Suprapubic skin (tissue), 4 donors: ENCODE measurements at regions not wholly inside any gene's neighbourhood (a gene's known extent, or its start where the extent isn't known, plus 50 kb on each side); places are given as distances from the start of the nearest gene placed in this dataset.

Source experiments
- DNase-seq, 2 donors: peaks; one replicate each; pipeline ENCODE4 v3.0.0-alpha.2; 2019; ENCODE audit warnings: low spot score in 2 of 2
- H3K27ac ChIP-seq: fragments of 200-600 bp; sonication (generic); one replicate; pipeline ENCODE4 v1.5.1; 2019
- H3K27me3 ChIP-seq: fragments of 200-600 bp; sonication (generic); one replicate; pipeline ENCODE4 v1.5.1; 2019
- H3K36me3 ChIP-seq: fragments of 200-600 bp; sonication (generic); one replicate; pipeline ENCODE4 v1.5.1; 2019
- H3K4me1 ChIP-seq: fragments of 200-600 bp; sonication (generic); one replicate; pipeline ENCODE4 v1.5.1; 2019
- H3K4me3 ChIP-seq: fragments of 200-600 bp; sonication (generic); one replicate; pipeline ENCODE4 v1.5.1; 2019; ENCODE audit warnings: mild to moderate bottlenecking
- H3K9me3 ChIP-seq: fragments of 200-600 bp; sonication (generic); one replicate; pipeline ENCODE4 v1.5.1; 2019
- EP300 ChIP-seq: sonication (generic); formaldehyde crosslinking; IDR thresholded peaks from one replicate; pipeline ENCODE4 v1.6.1; 2017; ENCODE audit warnings: antibody characterized with exemption
- POLR2A ChIP-seq, 2 donors: fragments of 450-650 bp; IDR thresholded peaks; one replicate each; pipeline ENCODE4 v1.6.1; 2017; ENCODE audit warnings: antibody characterized with exemption in 2 of 2, mild to moderate bottlenecking in 2 of 2, moderate library complexity in 2 of 2
- POLR2AphosphoS5 ChIP-seq, 3 donors: sonication (generic); formaldehyde crosslinking; IDR thresholded peaks; one replicate each; pipeline ENCODE4 v1.6.1; 2017; ENCODE audit warnings: antibody characterized with exemption in 3 of 3
- WGBS: methylation state at CpG from one replicate; pipeline ENCODE4 v1.1.5; 2018; 5-methylcytosine and 5-hydroxymethylcytosine counted together
- TF ChIP-seq, protein P1 (sequence below), 2 donors: fragments of 200-600 bp in 1 of 2; fragments of 450-650 bp in 1 of 2; sonication (generic) in 1 of 2; IDR thresholded peaks; one replicate each; pipeline ENCODE4 v1.5.1; 2016 to 2019; ENCODE audit warnings: antibody characterized with exemption in 2 of 2, mild to moderate bottlenecking in 1 of 2, moderate library complexity in 1 of 2

- no peak for DNase-seq
- H3K36me3 ChIP-seq: no peaks in the 10 kb centered on the region
- no peaks in the 10 kb centered on the region for H3K9me3 ChIP-seq
- no peaks in the 10 kb centered on the region for H3K4me1 ChIP-seq
- H3K4me3 ChIP-seq: no peak overlapping the region
- TF ChIP-seq EP300 (no peak), POLR2A (IDR thresholded peaks at IDR 0.05) (no peak), POLR2AphosphoS5 (IDR thresholded peaks at IDR 0.05) (no peak)
- TF ChIP-seq, protein P1, sequence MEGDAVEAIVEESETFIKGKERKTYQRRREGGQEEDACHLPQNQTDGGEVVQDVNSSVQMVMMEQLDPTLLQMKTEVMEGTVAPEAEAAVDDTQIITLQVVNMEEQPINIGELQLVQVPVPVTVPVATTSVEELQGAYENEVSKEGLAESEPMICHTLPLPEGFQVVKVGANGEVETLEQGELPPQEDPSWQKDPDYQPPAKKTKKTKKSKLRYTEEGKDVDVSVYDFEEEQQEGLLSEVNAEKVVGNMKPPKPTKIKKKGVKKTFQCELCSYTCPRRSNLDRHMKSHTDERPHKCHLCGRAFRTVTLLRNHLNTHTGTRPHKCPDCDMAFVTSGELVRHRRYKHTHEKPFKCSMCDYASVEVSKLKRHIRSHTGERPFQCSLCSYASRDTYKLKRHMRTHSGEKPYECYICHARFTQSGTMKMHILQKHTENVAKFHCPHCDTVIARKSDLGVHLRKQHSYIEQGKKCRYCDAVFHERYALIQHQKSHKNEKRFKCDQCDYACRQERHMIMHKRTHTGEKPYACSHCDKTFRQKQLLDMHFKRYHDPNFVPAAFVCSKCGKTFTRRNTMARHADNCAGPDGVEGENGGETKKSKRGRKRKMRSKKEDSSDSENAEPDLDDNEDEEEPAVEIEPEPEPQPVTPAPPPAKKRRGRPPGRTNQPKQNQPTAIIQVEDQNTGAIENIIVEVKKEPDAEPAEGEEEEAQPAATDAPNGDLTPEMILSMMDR (IDR thresholded peaks at IDR 0.05): no peak
- peaks cover 2% of the 10 kb centered on the region for H3K27me3 ChIP-seq
- no peak overlapping the region for H3K27ac ChIP-seq
- 58% methylated on average over 1 of the region's 1 CpG for WGBS
Measured at GRCh38 chr1:198087831-198088230, 69.0 kb upstream of the NEK7 start.

- H3K27me3 ChIP-seq: peaks cover 2% of the 10 kb centered on the region
- H3K36me3 ChIP-seq: no peaks in the 10 kb centered on the region
- no peak for DNase-seq
- no peak overlapping the region for H3K4me3 ChIP-seq
- no peaks in the 10 kb centered on the region for H3K9me3 ChIP-seq
- no peaks in the 10 kb centered on the region for H3K4me1 ChIP-seq
- 30% methylated on average over 4 of the region's 4 CpGs for WGBS
- no peak overlapping the region for H3K27ac ChIP-seq
- TF ChIP-seq POLR2A (IDR thresholded peaks at IDR 0.05) (no peak), EP300 (no peak), POLR2AphosphoS5 (IDR thresholded peaks at IDR 0.05) (no peak)
- TF ChIP-seq, protein P1 (IDR thresholded peaks at IDR 0.05): peak; percentile 31 to 38
Measured at GRCh38 chr1:198088360-198089071, 68.3 kb upstream of the NEK7 start.

DNA sequence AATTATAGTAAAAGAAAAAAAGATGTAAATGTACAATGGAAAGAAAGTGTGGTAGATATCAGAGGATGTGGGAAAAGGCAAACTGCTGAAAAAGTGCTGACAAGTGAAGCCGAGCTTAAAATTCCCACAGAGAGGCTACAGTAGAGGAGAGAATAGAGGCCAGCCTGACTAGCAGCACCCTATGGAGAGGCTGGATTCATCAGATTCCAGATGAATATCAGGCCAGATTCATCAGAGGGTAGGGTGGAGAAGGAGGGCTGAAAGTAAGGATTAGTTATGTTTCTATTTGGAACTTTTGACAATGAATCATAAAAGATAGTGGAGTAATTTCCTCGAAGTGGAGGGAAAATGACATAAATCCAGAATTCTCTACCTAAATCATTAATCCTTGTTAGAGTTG lies 60.4 kb upstream of the NEK7 start:
- no peaks in the 10 kb centered on the region for H3K9me3 ChIP-seq
- no peak overlapping the region for H3K27ac ChIP-seq
- no peaks in the 10 kb centered on the region for H3K27me3 ChIP-seq
- H3K4me1 ChIP-seq: no peaks in the 10 kb centered on the region
- TF ChIP-seq POLR2AphosphoS5 (IDR thresholded peaks at IDR 0.05) (no peak), POLR2A (IDR thresholded peaks at IDR 0.05) (no peak), EP300 (no peak)
- TF ChIP-seq, protein P1 (IDR thresholded peaks at IDR 0.05): no peak
- H3K36me3 ChIP-seq: no peaks in the 10 kb centered on the region
- WGBS: 74% methylated on average over 2 of the region's 2 CpGs
- DNase-seq: no peak
- no peak overlapping the region for H3K4me3 ChIP-seq

DNA sequence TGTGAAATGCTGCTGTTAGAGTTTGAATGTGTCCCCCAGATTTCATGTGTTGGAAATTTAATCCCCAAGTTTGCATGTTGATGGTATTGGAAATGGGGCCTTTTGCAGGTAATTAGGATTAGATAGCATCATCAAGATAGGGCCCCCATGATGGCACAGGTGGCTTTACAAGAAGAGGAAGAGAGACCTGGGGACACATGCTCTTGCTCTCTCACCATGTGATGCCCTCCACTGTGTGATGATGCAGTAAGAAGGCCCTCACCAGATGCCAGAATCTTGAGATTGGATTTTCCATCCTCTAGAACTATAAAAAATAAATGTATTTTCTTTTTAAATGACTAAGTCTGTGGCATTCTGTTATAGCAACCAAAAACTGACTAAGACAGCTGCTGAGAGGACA lies 57.0 kb upstream of the NEK7 start:
- no peaks in the 10 kb centered on the region for H3K9me3 ChIP-seq
- TF ChIP-seq POLR2A (IDR thresholded peaks at IDR 0.05): no peak
- TF ChIP-seq POLR2AphosphoS5 (IDR thresholded peaks at IDR 0.05): no peak
- no peaks in the 10 kb centered on the region for H3K4me1 ChIP-seq
- H3K4me3 ChIP-seq: no peak overlapping the region
- H3K27me3 ChIP-seq: no peaks in the 10 kb centered on the region
- H3K27ac ChIP-seq: no peak overlapping the region
- no peak for DNase-seq
- no peaks in the 10 kb centered on the region for H3K36me3 ChIP-seq

- TF ChIP-seq POLR2AphosphoS5 (IDR thresholded peaks at IDR 0.05): no peak
- TF ChIP-seq, protein P1 (IDR thresholded peaks at IDR 0.05): no peak
- TF ChIP-seq POLR2A (IDR thresholded peaks at IDR 0.05): no peak
- no peak for TF ChIP-seq EP300
- Histone ChIP-seq H3K36me3 (no peaks in the 10 kb centered on the region), H3K4me1 (no peaks in the 10 kb centered on the region), H3K4me3 (no peak overlapping the region), H3K9me3 (no peaks in the 10 kb centered on the region), H3K27me3 (no peaks in the 10 kb centered on the region), H3K27ac (no peak overlapping the region)
- no peak for DNase-seq
- 44% methylated on average over 4 of the region's 4 CpGs for WGBS
Measured at GRCh38 chr1:198101716-198102453, 54.9 kb upstream of the NEK7 start.
